RKO (cell line): ENCODE measurements at regions not wholly inside any gene's neighbourhood (a gene's known extent, or its start where the extent isn't known, plus 50 kb on each side); places are given as distances from the start of the nearest gene placed in this dataset.

Source experiments
- DNase-seq: peaks from one replicate; pipeline ENCODE4 v3.0.0-alpha.2; 2016; ENCODE audit warnings: low spot score

DNA sequence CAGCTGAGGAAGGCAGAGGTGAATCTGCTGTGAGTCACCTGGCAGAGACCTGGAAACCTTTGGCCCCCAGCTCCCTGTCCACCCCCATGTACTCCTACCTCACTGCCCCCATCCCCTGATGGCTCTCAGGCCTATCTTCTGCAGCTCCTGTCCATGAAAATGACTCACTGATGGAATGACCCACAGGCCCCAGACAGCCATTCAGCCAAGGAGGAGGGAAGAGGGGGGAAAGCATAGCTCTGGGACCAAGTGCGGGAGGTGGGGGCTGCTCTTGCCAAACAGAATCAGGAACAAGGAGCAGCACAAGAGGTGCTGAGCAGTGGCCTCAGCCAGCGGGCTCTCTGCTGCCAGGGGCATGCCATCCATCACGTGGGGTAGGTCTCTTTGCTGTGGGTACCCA is 111.4 kb upstream of the C1QTNF9B start:
- no peak for DNase-seq

DNA sequence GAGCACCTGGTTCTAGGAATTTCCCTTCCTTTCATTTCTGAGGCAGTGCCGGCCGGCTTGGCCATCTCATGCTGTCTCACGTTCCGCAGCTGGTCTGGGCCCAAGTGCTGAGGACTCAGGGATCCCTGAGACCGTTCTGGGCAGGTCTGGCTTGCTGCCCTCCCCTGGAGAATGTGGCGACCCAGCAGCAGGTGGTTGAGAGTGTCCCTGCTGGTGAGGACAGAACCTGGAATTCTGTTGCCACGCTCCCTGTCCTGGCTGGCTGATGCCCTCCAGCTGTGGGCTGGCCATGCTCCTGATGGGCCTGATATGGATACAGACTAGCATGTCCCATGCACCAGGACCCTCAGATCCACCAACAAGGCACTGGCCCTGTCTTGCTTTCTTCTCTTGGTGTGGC is 114.0 kb upstream of the C1QTNF9B start:
- no peak for DNase-seq

- no peak for DNase-seq
These were observed 115.3 kb upstream of the C1QTNF9B start for GRCh38 chr13:24012648-24013047.

DNA sequence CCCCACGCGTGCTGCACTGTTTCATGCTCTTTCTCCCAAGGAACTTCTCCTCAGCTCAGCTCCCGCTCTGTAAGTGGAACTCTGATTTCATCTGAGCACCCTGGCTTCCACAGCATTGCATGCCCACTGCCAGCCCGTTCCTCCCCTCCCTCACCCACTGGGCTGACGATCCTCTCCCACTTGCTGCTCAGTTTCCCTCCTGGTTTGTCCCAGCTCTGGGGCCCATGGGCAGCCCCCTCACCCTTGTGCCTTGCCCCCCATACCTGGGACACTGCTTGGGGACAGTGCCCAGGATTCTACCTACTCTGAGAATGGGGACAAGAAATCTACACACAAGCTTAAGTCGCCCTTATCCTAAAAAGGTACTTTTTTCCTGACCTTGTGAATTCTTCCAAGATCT is 115.9 kb upstream of the C1QTNF9B start:
- DNase-seq: no peak

- no peak for DNase-seq
These were observed 118.7 kb upstream of the C1QTNF9B start for GRCh38 chr13:24016046-24016445.

DNA sequence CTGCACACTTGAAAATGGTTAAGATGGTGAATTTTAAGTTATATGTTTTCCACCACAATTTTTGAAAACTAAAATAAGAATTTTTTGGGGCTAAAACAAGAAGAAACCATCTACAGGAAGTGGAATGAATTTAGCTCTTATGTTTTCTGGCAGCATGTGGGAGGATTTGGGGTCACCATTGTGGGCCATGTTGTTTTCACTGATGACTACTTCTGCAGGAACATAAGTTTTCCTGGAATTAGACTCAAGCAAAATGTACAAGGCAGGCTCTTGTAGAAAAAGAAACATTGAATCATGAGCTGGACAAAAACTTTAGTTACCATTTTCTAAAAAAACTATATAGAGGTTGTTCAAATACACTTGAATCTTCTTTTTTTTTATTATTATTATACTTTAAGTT is 125.3 kb upstream of the C1QTNF9B start:
- no peak for DNase-seq

DNA sequence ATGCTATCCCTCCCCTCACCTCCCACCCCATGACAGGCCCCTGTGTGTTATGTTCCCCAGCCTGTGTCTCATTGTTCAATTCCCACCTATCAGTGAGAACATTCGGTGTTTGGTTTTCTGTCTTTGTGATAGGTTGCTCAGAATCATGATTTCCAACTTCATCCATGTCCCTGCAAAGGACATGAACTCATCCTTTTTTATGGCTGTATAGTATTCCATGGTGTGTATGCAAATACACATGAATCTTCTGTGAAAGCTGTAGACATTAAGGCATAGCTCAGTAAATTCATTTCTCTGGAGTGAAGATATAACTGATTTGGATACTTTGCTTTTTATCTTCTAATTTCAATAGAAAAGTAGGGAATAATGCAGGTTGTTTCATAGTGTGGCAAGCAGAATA is 125.8 kb upstream of the C1QTNF9B start:
- DNase-seq: no peak

- no peak for DNase-seq
These were observed 130.2 kb upstream of the C1QTNF9B start for GRCh38 chr13:24027494-24027893.

DNA sequence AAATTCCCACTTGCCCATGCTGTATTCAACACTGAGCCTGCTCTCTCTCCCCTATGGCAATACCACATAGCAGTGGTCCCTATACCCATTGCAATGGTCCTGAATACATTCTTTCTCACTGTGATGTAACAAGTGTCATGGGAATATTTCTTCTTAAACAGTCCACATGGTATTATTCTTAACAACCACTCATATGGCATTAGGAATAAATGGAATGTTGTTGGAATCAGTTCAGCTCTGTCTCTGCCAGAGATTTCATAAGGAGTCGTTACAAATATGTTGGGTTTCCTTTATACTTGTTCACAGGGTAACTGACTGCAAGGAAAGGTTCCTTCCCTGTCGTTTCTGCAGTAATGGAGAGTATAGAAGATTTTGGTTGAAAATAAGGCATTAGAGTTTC is 128.3 kb upstream of the SPATA13 start:
- no peak for DNase-seq

DNA sequence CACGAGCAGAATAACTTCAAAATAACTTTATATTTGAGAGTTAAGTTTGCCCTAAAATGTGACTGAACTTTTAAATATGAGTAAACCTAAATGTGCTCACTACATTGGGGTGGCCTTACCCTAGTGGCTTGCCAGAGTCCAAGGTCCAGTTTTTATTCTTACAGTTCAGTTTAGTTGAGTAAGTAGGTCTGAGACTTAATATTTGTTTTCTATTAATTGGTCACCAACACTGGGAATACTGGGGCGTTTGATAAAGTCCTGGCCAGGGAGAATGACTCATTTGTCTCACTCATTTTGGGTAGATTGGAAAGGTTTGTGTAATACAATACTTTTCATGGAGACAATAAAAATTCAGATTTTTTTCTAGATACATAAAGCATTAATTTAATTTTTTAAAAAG is 127.8 kb upstream of the SPATA13 start:
- no peak for DNase-seq

DNA sequence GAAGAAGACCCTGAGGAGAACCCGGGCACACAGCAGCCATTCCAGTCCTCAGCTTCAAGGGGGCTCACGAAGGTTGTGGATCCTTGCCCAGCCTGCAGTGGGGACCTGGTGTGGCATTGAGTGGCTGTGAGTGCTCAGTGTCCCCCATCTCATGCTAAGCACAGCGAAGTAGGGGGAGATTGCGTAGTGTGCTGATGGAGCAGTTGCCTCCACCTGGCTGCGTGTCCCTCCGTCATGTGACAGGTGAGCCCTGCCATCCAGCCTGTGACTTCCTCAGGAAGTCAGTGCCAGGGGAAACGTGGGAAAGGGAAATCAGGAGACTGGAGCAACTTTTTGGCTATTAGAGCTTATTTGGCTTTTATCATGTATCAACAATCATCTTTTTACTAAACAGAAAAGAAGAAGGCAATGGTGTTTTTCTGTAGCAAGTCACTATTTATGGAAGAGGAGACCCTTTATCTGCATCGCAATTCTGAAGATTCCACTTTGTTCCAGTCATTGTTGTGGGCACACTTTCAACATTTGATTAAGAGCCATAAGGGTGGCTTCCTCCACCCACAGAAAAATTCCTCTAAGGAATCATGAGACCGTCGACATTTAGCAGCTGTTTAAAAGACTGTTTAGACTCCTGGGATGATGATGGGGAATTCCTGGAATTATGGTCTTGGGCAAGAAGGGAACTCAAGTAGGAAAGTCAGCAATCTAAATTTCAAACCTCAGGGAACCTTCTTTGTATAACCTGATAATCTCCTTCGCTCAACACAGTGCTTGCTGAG is 126.8 kb upstream of the SPATA13 start:
- no peak for DNase-seq

GRCh38 chr13:24035411-24035810 is 125.1 kb upstream of the SPATA13 start:
- DNase-seq: no peak

DNA sequence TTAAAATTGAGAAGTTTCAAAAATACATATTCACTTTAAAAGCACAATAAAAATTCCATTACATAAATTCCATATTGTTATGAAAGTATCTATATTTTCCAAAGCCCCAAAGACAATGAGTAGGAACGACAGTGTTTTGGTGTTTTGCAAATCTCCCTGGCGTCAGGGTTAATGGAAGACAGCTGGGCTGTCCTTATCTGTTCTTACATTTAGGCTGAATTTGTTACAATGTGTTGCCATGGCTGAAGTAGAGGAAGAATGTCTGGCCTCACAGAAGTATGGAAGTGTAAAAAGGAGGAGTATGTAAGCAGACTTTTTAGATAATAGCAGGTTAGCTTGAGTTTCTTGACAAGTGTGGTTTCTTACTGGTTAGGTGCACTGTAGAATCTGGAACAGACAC is 124.4 kb upstream of the SPATA13 start:
- no peak for DNase-seq

DNA sequence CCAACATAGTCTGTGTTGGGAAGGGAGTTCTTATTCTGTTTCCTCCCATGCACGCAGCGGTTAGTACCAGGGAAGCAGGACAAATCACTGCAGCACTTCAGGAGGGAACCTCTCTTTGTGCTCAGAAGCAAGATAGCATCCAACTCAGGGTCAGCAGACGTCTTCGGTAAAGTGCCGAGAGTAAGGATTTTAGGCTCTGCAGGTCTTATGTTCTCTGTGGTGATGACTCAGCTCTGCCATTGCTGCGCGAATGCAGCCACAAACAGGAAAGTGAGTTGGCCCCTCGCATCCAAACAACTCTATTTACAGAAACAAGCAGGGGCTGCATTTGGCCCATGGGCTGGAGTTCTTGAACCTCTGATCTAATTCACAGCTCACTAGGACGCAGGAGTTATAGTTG is 122.1 kb upstream of the SPATA13 start:
- DNase-seq: no peak

DNA sequence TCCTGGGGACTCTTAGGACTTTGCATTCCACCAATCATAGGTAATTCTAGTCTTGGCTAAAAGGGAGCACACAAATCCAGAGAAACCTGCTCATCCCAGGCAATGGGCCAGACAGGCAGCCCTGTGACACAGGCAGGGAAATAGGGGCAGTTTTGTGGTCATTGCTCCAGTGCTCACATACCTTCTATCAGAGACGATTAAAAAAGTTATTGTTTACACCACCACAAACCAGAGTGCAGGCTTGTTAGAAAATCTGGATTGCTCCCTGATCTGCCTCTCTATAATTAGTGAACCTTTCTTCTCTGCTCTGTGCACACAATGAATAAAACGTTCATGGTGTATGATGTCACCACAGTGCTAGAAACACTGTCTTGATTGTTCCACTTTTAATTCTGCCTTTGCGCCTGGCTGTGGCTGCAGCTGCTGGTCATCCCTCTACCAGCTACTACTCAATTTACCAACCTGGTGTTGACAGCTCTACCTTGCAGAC is 121.6 kb upstream of the SPATA13 start:
- DNase-seq: no peak

DNA sequence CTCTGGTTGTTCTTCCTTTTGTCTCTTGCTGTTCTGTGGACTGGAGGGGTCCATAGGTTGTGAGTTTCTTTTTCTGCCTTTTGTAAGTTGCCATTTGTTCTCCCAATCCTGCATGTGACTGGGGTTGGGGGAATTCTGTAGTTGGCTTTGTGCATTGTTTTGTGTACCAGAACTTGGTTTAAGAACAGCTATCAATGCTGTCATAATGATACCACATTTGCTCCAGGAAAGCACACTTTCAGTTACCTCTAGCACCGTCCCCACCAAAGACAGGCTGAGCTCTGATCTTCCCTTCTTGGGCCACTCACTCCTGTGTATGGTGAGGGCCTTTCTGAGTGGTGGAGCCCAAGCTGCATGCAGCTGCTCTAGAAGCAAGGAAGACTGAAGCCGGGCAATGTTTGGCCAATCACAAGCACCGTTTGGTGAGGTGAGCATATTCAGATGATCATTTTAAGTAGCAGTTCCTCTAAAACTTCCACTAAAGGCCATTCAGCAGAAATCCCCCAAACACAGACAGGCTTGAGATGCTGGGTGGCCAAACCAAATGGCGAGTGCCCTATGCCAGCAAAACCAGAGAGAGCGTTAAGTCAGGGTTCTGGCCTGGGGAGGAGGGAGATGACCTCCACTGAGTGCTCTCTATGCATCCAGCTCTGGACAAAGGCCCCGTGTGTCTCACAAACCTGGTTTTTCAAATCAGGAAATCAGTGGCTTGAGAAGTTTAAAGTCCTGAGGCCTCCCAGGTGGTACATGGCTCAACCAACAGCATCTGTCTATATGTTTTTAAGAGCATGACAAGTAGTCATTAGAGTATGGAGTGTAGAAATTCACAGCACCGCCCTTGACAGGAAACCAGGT is 120.7 kb upstream of the SPATA13 start:
- DNase-seq: no peak

DNA sequence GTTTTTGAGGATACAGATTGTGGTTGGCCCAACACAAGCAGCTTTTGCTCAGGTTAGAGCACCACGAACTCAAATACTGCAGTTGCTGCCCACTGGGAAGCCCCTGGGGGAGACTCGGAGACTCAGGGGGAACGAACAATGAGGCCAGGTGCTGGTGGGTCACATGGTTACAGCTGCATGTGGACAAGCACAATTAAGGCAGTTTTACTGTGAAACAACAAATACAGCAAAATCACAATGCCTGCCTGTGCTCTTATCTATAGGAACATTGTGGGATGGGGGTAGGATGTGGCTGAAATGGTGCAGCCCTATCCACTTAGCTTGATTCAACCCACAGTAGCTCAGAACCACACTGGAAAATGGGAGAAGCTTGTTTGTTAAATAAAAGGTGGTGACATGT is 119.7 kb upstream of the SPATA13 start:
- DNase-seq: no peak

DNA sequence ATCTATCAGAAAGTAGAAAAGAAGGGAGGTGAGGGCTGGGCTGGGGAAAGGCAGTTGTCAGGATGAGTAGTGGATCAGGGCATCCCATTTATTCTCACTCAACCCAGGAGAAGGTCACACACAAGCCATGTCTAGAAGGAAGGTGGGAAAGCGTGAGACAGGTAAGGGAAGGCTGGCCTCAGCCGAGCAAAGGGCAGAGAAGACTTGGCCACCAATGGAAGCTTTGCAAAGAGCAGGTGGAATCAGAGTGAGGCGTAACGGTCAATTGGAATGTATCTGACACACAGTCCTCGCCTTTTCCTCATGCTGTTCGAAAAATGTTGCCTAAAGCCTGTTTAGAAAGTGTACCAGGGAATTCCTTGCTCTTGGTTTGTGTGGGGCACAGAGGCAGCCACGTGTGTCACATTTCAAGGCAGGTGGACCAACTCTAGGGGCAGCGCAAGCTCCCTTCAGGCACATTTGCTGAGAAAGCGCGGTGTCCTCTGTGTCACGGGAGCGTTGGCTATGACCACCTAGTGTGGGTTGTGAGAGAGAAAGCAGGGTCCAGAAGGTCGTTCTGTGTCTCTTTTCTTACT is 118.8 kb upstream of the SPATA13 start:
- DNase-seq: no peak

DNA sequence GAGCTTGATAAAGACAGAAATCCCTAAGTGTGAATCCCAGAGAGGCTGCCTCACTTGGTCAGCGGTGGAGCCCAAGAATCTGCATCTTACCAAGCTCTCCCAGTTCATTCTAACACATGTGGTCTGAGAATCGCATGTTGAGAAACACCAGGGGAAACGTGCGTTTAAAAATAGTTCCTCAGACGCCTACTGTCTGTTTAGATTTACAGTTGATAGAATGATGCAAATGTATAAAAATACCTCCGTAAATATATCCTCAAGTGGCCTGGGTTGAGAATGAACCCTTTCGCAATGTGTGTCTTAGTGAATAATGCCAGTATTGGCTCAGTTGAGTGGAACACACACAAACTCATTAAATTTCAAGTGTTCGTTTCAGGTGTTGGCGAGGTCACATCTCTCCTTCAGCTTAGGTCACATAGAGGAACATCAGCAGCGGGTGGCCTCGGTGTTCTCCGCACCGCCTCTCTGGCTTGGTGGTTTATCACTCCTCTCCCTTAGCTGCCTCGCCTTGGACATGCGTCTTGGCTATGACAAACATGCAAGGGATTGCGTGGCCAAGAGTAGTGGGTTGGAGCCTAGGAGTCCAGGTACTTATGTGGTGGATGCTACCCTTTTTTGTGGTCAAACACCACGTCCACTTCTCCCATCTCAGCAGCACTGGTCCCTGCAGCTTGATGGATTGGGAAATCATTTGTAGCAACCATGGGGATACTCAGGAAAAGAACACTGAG is 117.6 kb upstream of the SPATA13 start:
- no peak for DNase-seq

DNA sequence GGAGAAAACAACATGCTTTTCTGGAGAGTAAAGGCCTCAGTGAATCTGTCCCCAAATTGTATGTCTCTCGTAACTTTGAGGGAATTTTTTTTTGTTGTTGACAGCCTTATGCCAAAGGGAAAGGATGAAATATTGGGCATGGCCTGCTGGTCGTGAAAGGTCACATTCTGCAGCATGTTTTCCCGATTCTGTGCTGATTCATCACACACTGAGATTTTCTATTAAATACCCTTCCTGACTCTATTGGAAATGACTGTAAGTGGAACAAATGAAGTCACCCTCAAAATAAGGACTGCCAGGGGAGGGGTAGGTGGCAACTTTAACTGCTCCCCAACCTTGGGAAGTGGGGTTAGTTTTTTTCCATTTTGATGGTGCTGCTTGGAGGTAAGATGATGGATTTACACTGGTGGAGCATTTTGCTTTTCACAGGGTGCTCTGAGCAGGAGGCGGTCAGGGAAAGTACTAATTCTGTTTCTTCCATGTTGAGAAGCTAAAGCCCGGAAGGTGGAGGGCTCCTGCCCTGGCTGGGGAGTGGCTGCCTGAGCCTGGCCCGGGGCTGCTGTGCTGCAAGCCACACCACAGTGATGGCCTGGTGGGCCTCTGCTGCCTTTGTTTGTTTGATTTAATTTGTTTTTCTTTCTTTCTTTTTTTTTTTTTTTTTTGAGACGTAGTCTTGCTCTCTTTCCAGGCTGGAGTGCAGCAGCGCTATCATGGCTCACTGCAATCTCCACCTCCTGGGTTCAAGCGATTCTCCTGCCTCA is 116.8 kb upstream of the SPATA13 start:
- no peak for DNase-seq

DNA sequence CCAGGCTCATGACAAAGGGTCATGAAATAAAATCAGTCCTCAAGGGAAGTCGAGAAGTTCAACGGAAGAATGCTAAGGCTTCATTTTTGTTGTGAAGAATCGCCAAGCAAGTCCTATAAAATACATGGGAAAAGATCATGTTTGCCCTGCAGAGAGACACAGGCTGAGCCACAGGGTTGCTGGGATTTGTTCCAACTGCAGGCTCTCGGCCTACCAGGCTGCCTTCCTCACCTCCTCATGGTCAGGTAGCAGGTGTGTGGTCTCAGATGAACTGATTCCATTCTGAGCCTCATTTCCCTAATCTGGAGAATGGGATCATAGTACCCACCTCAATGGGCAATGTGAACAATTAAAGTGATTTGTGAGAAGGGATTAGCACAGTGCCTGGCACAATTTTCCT is 114.9 kb upstream of the SPATA13 start:
- no peak for DNase-seq

DNA sequence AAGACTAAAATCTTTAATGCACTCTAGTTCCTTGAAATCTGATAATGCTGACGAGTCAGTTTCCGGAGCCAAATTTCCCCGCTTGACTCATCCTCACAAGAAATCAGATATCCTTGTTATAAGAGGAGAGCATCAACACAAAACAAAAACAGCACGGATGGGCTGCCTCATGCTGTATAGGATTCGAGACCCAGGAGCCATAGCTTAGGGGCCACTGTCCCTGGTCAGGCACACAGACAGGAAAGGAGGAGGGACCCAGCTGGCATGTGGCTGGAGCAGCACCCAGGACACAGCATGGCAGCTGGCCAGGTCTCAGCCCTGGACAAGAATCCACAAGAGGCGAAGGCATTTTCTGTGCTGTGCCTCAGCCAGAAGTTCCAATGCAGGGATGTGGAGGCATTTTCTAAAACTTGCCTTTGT is 110.2 kb upstream of the SPATA13 start:
- no peak for DNase-seq
